ENCODE measurements at regions not wholly inside any gene's neighbourhood (a gene's known extent, or its start where the extent isn't known, plus 50 kb on each side); places are given as distances from the start of the nearest gene placed in this dataset.

GRCh38 chr5:10831419-10831818 lies 70.4 kb upstream of the DAP start:
- no peak overlapping the region for H4K8ac ChIP-seq (replicated peaks; ENCODE audit: insufficient read length, low read depth, low read length)
- H2BK12ac ChIP-seq (ENCODE audit: insufficient read length, low read depth, low read length): no peak overlapping the region
- H3K23ac ChIP-seq (ENCODE audit: insufficient read length, low read depth, low read length): no peak overlapping the region
- no peak overlapping the region for H2BK20ac ChIP-seq (ENCODE audit: low read depth, low read length, poor library complexity, severe bottlenecking)
- DNase-seq: no peak
- H4K20me1 ChIP-seq (ENCODE audit: control insufficient read depth, insufficient read depth, insufficient read length): no peaks in the 10 kb centered on the region
- no peak overlapping the region for H3K4me2 ChIP-seq (ENCODE audit: insufficient read depth, insufficient read length, low read length)
- H3K56ac ChIP-seq (ENCODE audit: insufficient read length, low read depth, low read length): no peak overlapping the region
- no peaks in the 10 kb centered on the region for H3K79me2 ChIP-seq (ENCODE audit: insufficient read depth, low read length)
- H3K4me3 Mint-ChIP-seq: no peak overlapping the region
- H3K27me3 ChIP-seq (ENCODE audit: insufficient read depth, low read length): no peaks in the 10 kb centered on the region
- H3K4me1 Mint-ChIP-seq: peaks cover 0 to 4% of the 10 kb centered on the region in 2 experiments; a peak in 1 of 4 replicates
- TF ChIP-seq, protein P1, sequence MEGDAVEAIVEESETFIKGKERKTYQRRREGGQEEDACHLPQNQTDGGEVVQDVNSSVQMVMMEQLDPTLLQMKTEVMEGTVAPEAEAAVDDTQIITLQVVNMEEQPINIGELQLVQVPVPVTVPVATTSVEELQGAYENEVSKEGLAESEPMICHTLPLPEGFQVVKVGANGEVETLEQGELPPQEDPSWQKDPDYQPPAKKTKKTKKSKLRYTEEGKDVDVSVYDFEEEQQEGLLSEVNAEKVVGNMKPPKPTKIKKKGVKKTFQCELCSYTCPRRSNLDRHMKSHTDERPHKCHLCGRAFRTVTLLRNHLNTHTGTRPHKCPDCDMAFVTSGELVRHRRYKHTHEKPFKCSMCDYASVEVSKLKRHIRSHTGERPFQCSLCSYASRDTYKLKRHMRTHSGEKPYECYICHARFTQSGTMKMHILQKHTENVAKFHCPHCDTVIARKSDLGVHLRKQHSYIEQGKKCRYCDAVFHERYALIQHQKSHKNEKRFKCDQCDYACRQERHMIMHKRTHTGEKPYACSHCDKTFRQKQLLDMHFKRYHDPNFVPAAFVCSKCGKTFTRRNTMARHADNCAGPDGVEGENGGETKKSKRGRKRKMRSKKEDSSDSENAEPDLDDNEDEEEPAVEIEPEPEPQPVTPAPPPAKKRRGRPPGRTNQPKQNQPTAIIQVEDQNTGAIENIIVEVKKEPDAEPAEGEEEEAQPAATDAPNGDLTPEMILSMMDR (conservative IDR thresholded peaks at IDR 0.05): no peak
- no peaks in the 10 kb centered on the region; the same call in 1 of the 2 replicates for H3K27me3 Mint-ChIP-seq (ENCODE audit: low read depth)
- H3K27ac ChIP-seq (ENCODE audit: insufficient read length, low read depth, low read length): no peak overlapping the region
- H2BK120ac ChIP-seq (ENCODE audit: low read depth, low read length, poor library complexity, severe bottlenecking): no peak overlapping the region
- H3K79me1 ChIP-seq (ENCODE audit: insufficient read depth, low read depth, low read length, poor library complexity, severe bottlenecking): no peaks in the 10 kb centered on the region
- no peaks in the 10 kb centered on the region for H3K9me3 ChIP-seq (ENCODE audit: control insufficient read depth, low read depth, low read length)
- no peak overlapping the region for H3K14ac ChIP-seq (ENCODE audit: insufficient read depth, low read length)
- H3T11ph ChIP-seq (ENCODE audit: low read length): no peak overlapping the region
- H2BK15ac ChIP-seq (ENCODE audit: low read depth, low read length): no peak overlapping the region
- H3K18ac ChIP-seq (ENCODE audit: insufficient read length, low read depth, low read length): no peak overlapping the region
- H2AFZ ChIP-seq (ENCODE audit: low read length): no peak overlapping the region
- H3K4me1 ChIP-seq (ENCODE audit: insufficient read depth, low read length): no peaks in the 10 kb centered on the region
- no peak overlapping the region for H3K9ac ChIP-seq (ENCODE audit: extremely low read depth, insufficient read length, low read length)
- H3K4ac ChIP-seq (ENCODE audit: low read depth, low read length): no peak overlapping the region
- no peak overlapping the region; a peak in 1 of 7 replicates for H3K27ac Mint-ChIP-seq
- no peaks in the 10 kb centered on the region for H3K36me3 Mint-ChIP-seq (ENCODE audit: insufficient read depth in 1 of 3, low read depth in 3 of 3)
- no peaks in the 10 kb centered on the region for H3K23me2 ChIP-seq (ENCODE audit: insufficient read length, low read depth, low read length, poor library complexity, severe bottlenecking)
- no peaks in the 10 kb centered on the region for H3K9me3 Mint-ChIP-seq
- no peak overlapping the region for H4K91ac ChIP-seq (ENCODE audit: insufficient read length, low read depth, low read length)
- H2AK5ac ChIP-seq (ENCODE audit: insufficient read length, low read length): no peak overlapping the region
- H2BK5ac ChIP-seq (ENCODE audit: insufficient read length, low read length): no peak overlapping the region
- no peak overlapping the region for H4K5ac ChIP-seq (ENCODE audit: insufficient read length, low read depth, low read length)
- no CpG with 5 or more reads among the region's 7 CpGs for WGBS (ENCODE audit: extremely low coverage, insufficient read length, low lambda C conversion rate)
